GM13976 (cell line): ENCODE measurements at regions not wholly inside any gene's neighbourhood (a gene's known extent, or its start where the extent isn't known, plus 50 kb on each side); places are given as distances from the start of the nearest gene placed in this dataset.
"Not testable (repeated sequence)": the region's sequence is repeated elsewhere in the genome, so short reads cannot be mapped to it uniquely, and the experiment has no call there.

ENCODE experiments used
- DNase-seq: peaks from one replicate; pipeline ENCODE4 v3.0.0; 2012; ENCODE audit warnings: low spot score
- in situ Hi-C: fragments of 300-500 bp; cut with MboI; formaldehyde crosslinking; loops from one replicate; pipeline ENCODE4 v1.12.0; 2022; ENCODE audit warnings: low sequenced_read_pairs, mixed read lengths, inconsistent platforms; ENCODE audit not compliant: unreplicated experiment
- TF ChIP-seq, protein P1 (sequence below): IDR thresholded peaks from 2 replicates; pipeline ENCODE4 v1.5.1; 2012; ENCODE audit warnings: borderline replicate concordance, mild to moderate bottlenecking; ENCODE audit not compliant: insufficient read depth; ENCODE audit errors: extremely low read depth, missing control alignments, control extremely low read depth

DNA sequence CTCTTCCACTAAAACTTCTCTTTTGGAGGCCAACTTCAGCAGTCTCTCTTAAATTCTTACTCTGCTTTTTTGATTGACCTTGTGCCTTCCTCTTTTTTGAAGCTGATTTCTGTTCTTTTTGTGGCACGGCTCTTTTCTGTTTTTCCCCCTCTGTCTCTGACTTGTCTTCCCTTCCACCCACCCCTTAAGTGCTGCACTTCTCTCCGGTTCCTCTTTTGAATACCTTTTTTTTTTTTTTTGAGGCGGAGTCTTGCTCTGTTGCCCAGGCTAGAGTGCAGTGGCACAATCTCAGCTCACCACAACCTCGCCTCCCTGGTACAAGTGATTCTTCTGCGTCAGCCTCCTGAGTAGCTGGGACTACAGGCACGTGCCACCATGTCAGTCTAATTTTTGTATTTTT lies 211.9 kb downstream of the BLID start:
- in situ Hi-C loops: no loop called here
- TF ChIP-seq, protein P1, sequence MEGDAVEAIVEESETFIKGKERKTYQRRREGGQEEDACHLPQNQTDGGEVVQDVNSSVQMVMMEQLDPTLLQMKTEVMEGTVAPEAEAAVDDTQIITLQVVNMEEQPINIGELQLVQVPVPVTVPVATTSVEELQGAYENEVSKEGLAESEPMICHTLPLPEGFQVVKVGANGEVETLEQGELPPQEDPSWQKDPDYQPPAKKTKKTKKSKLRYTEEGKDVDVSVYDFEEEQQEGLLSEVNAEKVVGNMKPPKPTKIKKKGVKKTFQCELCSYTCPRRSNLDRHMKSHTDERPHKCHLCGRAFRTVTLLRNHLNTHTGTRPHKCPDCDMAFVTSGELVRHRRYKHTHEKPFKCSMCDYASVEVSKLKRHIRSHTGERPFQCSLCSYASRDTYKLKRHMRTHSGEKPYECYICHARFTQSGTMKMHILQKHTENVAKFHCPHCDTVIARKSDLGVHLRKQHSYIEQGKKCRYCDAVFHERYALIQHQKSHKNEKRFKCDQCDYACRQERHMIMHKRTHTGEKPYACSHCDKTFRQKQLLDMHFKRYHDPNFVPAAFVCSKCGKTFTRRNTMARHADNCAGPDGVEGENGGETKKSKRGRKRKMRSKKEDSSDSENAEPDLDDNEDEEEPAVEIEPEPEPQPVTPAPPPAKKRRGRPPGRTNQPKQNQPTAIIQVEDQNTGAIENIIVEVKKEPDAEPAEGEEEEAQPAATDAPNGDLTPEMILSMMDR: no peak
- peak; percentile 17 for DNase-seq

DNA sequence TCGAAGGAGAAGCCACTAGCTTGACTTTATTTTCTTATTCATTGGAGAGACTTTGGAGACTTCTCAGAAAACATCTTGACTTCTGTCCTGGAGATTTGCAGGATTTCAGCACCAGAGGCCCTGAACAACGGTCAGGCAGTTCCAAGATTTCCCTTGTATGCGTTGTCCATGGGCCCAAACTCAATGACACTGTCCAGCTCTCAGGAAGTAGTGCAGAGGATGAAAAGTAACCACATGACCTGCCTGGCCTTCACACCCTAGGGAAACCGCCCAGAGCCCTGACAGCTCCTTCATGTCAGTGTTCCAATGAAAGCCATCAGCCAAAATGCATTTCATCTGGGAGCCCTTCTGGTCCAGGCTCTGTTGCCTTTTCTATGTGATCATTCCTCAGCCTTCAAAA lies 214.1 kb downstream of the BLID start:
- no peak for DNase-seq
- TF ChIP-seq, protein P1: no peak
- in situ Hi-C loops: no loop called here

DNA sequence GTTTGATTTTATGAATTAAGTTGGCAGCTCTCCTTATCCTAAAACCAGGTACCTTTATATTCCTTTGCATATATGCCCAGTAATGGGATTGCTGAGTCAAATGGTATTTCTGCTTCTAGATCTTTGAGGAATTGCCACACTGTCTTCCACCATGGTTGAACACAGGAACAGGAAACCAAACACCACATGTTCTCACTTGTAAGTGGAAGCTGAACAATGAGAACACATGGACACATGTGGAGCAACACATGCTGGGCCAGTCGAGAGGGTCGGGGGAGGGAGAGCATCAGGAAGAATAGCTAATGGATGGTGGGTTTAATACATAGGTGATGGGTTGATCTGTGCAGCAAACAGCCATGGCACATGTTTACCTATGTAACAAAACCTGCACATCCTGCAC lies 214.6 kb downstream of the BLID start:
- in situ Hi-C loops, DNase-seq: not testable (repeated sequence)

DNA sequence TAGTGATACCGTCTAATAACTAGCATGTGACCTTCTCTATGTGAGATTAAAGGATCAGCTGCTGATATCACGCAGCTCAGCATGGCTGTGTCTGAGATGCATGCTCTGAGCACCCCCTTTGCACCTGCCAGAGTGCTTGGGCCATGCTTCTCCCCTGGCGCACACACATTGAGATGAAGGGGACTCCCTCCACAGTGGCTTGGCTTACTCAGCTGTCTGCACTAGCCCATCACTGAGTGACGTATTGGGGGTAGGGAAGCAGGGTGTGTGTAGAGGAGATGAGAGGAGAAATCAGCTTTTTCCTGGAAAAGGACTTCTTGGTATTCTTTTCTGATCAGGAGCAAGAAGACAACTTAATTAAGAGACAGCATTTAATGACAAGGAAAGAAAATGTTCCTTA lies 216.5 kb downstream of the BLID start:
- TF ChIP-seq, protein P1: no peak
- in situ Hi-C loops: no loop called here
- no peak for DNase-seq

DNA sequence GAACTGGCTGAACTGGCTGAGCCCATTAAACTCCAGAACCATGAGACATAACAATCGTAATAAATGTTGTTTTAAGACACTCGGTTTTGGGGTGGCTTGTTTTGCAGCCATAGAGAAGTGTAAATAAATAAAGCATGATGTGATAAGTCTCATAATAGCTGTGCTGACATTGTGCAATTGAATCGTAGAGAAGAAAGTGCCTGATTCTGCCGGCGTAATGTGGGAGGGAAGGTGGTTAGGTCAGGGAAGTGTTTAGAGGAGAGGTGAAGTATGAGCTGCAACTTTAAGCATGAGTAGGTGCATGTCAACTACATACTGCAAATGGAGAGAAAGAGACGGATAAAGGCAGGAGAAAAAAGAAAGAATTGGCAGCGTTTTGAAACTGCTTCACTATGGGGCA lies 217.1 kb downstream of the BLID start:
- no peak for DNase-seq
- in situ Hi-C loops: no loop called here
- TF ChIP-seq, protein P1: no peak

DNA sequence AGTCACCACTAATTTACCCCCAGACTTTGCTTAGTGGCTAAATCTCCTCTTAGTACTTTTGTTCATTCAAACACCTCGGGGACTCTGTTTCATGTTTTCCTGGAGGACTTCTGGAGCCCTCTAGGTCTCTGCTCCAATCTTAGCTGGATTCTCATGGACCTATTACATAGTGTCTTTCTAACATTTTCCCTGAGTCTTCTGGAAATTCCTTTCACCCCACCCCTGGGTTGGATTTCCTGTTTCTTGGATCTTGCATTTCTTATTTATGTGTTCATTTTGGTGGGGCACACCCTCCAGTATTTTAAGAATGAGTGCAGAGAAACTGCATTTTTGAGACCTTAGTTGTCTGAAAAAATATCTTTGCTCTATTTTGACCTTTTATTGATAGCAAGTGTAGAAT lies 220.1 kb downstream of the BLID start:
- in situ Hi-C loops: no loop called here
- TF ChIP-seq, protein P1: no peak
- no peak for DNase-seq

DNA sequence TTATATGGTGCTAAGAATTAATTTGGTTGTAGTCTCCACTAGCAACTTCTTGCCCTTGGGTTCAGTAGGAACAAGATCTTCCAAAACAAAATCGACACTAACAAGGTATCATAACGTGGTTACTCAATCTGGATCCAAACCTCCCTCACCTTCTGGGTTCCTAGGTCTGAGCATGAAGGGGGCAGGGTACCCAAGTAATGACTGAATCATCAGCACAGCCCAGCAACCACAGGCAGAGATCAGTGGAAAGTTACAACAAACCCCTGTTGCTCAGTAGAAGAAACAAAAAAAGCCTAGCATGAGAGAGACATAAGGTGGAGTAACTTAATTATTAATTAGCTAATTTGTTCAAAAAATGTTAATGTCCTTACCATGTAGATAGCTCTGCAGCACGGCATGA lies 221.4 kb downstream of the BLID start:
- TF ChIP-seq, protein P1: no peak
- in situ Hi-C loops: no loop called here
- DNase-seq: no peak
